Activated CD8-positive, alpha-beta T cell treated with anti-CD3 and anti-CD28 coated beads, Interleukin-2, amount 10 ng/mL, durations not matched to agents 7 days and 5 days (primary cell): ENCODE measurements at regions not wholly inside any gene's neighbourhood (a gene's known extent, or its start where the extent isn't known, plus 50 kb on each side); places are given as distances from the start of the nearest gene placed in this dataset.

Experiments
- ATAC-seq: fragments of 150-1000 bp; cut with Tn5 transposase; one replicate; pipeline ENCODE4 v1.10.0; 2021; ENCODE audit warnings: moderate library complexity
- CTCF ChIA-PET: fragments of 350-600 bp; sonication (Branson Sonifier 250); formaldehyde crosslinking; loops from one replicate; lab custom pipeline; 2021; ENCODE audit warnings: antibody characterized with exemption; lab: Charles Lee
- POLR2A ChIA-PET: fragments of 350-600 bp; sonication (Branson Sonifier 250); formaldehyde crosslinking; loops from one replicate; lab custom pipeline; 2021; ENCODE audit warnings: antibody characterized with exemption; lab: Charles Lee
- DNase-seq: peaks from one replicate; pipeline ENCODE4 v3.0.0-alpha.2; 2020
- H3K27ac Mint-ChIP-seq: one replicate; pipeline ENCODE4 v1.8.0; 2021; ENCODE audit warnings: mild to moderate bottlenecking, mixed read lengths
- H3K27me3 Mint-ChIP-seq: one replicate; pipeline ENCODE4 v1.8.0; 2021; ENCODE audit warnings: low read depth, mixed read lengths
- H3K36me3 Mint-ChIP-seq: one replicate; pipeline ENCODE4 v1.8.0; 2021; ENCODE audit warnings: low read depth, mixed read lengths
- H3K4me1 Mint-ChIP-seq: one replicate; pipeline ENCODE4 v1.8.0; 2021; ENCODE audit warnings: low read depth, mixed read lengths
- H3K4me3 Mint-ChIP-seq: one replicate; pipeline ENCODE4 v1.8.0; 2021; ENCODE audit warnings: mild to moderate bottlenecking, mixed read lengths
- H3K9me3 Mint-ChIP-seq: one replicate; pipeline ENCODE4 v1.8.0; 2022; ENCODE audit warnings: mixed read lengths; ENCODE audit not compliant: insufficient read depth

- H3K9me3 Mint-ChIP-seq, result no peaks in the 10 kb centered on the region
- H3K27ac Mint-ChIP-seq, result no peak overlapping the region
- no peaks in the 10 kb centered on the region for H3K27me3 Mint-ChIP-seq
- CTCF ChIA-PET, result no interaction called here
- no peaks in the 10 kb centered on the region for H3K4me1 Mint-ChIP-seq
- POLR2A ChIA-PET, result no interaction called here
- no peak for DNase-seq
- no peaks in the 10 kb centered on the region for H3K36me3 Mint-ChIP-seq
- ATAC-seq, result no peak
- H3K4me3 Mint-ChIP-seq, result no peak overlapping the region
Observed at GRCh38 chr20:22922987-22923386, 112.1 kb upstream of the SSTR4 start.

- CTCF ChIA-PET, result no interaction called here
- Mint-ChIP-seq H3K36me3 (no peaks in the 10 kb centered on the region), H3K4me3 (no peak overlapping the region), H3K9me3 (no peaks in the 10 kb centered on the region), H3K27ac (no peak overlapping the region), H3K27me3 (no peaks in the 10 kb centered on the region), H3K4me1 (no peaks in the 10 kb centered on the region)
- POLR2A ChIA-PET, result no interaction called here
- DNase-seq (no peak), ATAC-seq (no peak)
Observed at GRCh38 chr20:22924046-22924737, 110.9 kb upstream of the SSTR4 start.

- H3K36me3 Mint-ChIP-seq, result no peaks in the 10 kb centered on the region
- no peak for ATAC-seq
- CTCF ChIA-PET, result no interaction called here
- no peaks in the 10 kb centered on the region for H3K27me3 Mint-ChIP-seq
- DNase-seq, result no peak
- H3K9me3 Mint-ChIP-seq, result no peaks in the 10 kb centered on the region
- H3K4me3 Mint-ChIP-seq, result no peak overlapping the region
- H3K4me1 Mint-ChIP-seq, result no peaks in the 10 kb centered on the region
- POLR2A ChIA-PET, result no interaction called here
- no peak overlapping the region for H3K27ac Mint-ChIP-seq
Observed at GRCh38 chr20:22924949-22925612, 110.0 kb upstream of the SSTR4 start.

GRCh38 chr20:22925613-22925983 lies 109.5 kb upstream of the SSTR4 start:
- no peaks in the 10 kb centered on the region for H3K36me3 Mint-ChIP-seq
- H3K9me3 Mint-ChIP-seq, result no peaks in the 10 kb centered on the region
- ChIA-PET CTCF (no interaction called here), POLR2A (no interaction called here)
- no peak for ATAC-seq
- H3K4me3 Mint-ChIP-seq, result no peak overlapping the region
- H3K27me3 Mint-ChIP-seq, result no peaks in the 10 kb centered on the region
- no peak overlapping the region for H3K27ac Mint-ChIP-seq
- H3K4me1 Mint-ChIP-seq, result no peaks in the 10 kb centered on the region
- no peak for DNase-seq

GRCh38 chr20:22927537-22927936 lies 107.6 kb upstream of the SSTR4 start:
- H3K27ac Mint-ChIP-seq, result no peak overlapping the region
- ATAC-seq (no peak), DNase-seq (no peak)
- POLR2A ChIA-PET, result no interaction called here
- H3K4me1 Mint-ChIP-seq, result no peaks in the 10 kb centered on the region
- no peak overlapping the region for H3K4me3 Mint-ChIP-seq
- H3K9me3 Mint-ChIP-seq, result no peaks in the 10 kb centered on the region
- H3K27me3 Mint-ChIP-seq, result no peaks in the 10 kb centered on the region
- no peaks in the 10 kb centered on the region for H3K36me3 Mint-ChIP-seq
- CTCF ChIA-PET, result no interaction called here

GRCh38 chr20:22928679-22929078 lies 106.4 kb upstream of the SSTR4 start:
- ATAC-seq (no peak), DNase-seq (no peak)
- Mint-ChIP-seq H3K9me3 (no peaks in the 10 kb centered on the region), H3K27me3 (no peaks in the 10 kb centered on the region), H3K4me3 (no peak overlapping the region), H3K4me1 (no peaks in the 10 kb centered on the region), H3K27ac (no peak overlapping the region), H3K36me3 (no peaks in the 10 kb centered on the region)
- POLR2A ChIA-PET, result no interaction called here
- CTCF ChIA-PET, result no interaction called here

- CTCF ChIA-PET, result no interaction called here
- Mint-ChIP-seq H3K4me1 (no peaks in the 10 kb centered on the region), H3K4me3 (no peak overlapping the region)
Observed at GRCh38 chr20:22929661-22930060, 105.5 kb upstream of the SSTR4 start.

GRCh38 chr20:22931653-22932608 lies 103.2 kb upstream of the SSTR4 start:
- Mint-ChIP-seq H3K9me3 (no peaks in the 10 kb centered on the region), H3K36me3 (no peaks in the 10 kb centered on the region), H3K4me3 (no peak overlapping the region), H3K27ac (no peak overlapping the region), H3K27me3 (no peaks in the 10 kb centered on the region), H3K4me1 (no peaks in the 10 kb centered on the region)
- ChIA-PET CTCF (no interaction called here), POLR2A (interaction anchor here (0.6 kb wide), 1 partner anchor 1758 kb away, joined by 3 read pairs; no protein-coding TSS in a partner anchor)
- no peak for DNase-seq
- no peak for ATAC-seq

More at GRCh38 chr20:22929661-22930060, 105.5 kb upstream of the SSTR4 start:
- POLR2A ChIA-PET, result no interaction called here
- ATAC-seq (no peak), DNase-seq (no peak)
- Mint-ChIP-seq H3K27ac (no peak overlapping the region), H3K27me3 (no peaks in the 10 kb centered on the region), H3K9me3 (no peaks in the 10 kb centered on the region), H3K36me3 (no peaks in the 10 kb centered on the region)

- Mint-ChIP-seq H3K36me3 (no peaks in the 10 kb centered on the region), H3K9me3 (no peaks in the 10 kb centered on the region), H3K27me3 (no peaks in the 10 kb centered on the region), H3K4me3 (no peak overlapping the region), H3K4me1 (no peaks in the 10 kb centered on the region), H3K27ac (no peak overlapping the region)
- DNase-seq (no peak), ATAC-seq (no peak)
- ChIA-PET CTCF (no interaction called here), POLR2A (no interaction called here)
Observed at GRCh38 chr20:22939181-22939580, 95.9 kb upstream of the SSTR4 start.

GRCh38 chr20:22940350-22940749 lies 94.8 kb upstream of the SSTR4 start:
- ATAC-seq (no peak), DNase-seq (no peak)
- Mint-ChIP-seq H3K4me1 (no peaks in the 10 kb centered on the region), H3K36me3 (no peaks in the 10 kb centered on the region), H3K4me3 (no peak overlapping the region), H3K27ac (no peak overlapping the region), H3K9me3 (no peaks in the 10 kb centered on the region), H3K27me3 (no peaks in the 10 kb centered on the region)
- CTCF ChIA-PET, result no interaction called here
- POLR2A ChIA-PET, result no interaction called here

GRCh38 chr20:22941550-22941949 lies 93.6 kb upstream of the SSTR4 start:
- no peaks in the 10 kb centered on the region for H3K27me3 Mint-ChIP-seq
- ChIA-PET CTCF (no interaction called here), POLR2A (no interaction called here)
- no peaks in the 10 kb centered on the region for H3K36me3 Mint-ChIP-seq
- no peaks in the 10 kb centered on the region for H3K4me1 Mint-ChIP-seq
- ATAC-seq (no peak), DNase-seq (no peak)
- H3K4me3 Mint-ChIP-seq, result no peak overlapping the region
- H3K9me3 Mint-ChIP-seq, result no peaks in the 10 kb centered on the region
- no peak overlapping the region for H3K27ac Mint-ChIP-seq

GRCh38 chr20:22942742-22943141 lies 92.4 kb upstream of the SSTR4 start:
- no peaks in the 10 kb centered on the region for H3K9me3 Mint-ChIP-seq
- no peaks in the 10 kb centered on the region for H3K27me3 Mint-ChIP-seq
- ATAC-seq, result no peak
- ChIA-PET CTCF (no interaction called here), POLR2A (no interaction called here)
- no peak overlapping the region for H3K27ac Mint-ChIP-seq
- DNase-seq, result no peak
- H3K36me3 Mint-ChIP-seq, result no peaks in the 10 kb centered on the region
- H3K4me1 Mint-ChIP-seq, result no peaks in the 10 kb centered on the region
- no peak overlapping the region for H3K4me3 Mint-ChIP-seq
